Inflammatory macrophage (primary cell): ENCODE measurements at regions not wholly inside any gene's neighbourhood (a gene's known extent, or its start where the extent isn't known, plus 50 kb on each side); places are given as distances from the start of the nearest gene placed in this dataset.
"Not testable (repeated sequence)": the region's sequence is repeated elsewhere in the genome, so short reads cannot be mapped to it uniquely, and the experiment has no call there.

ENCODE experiments used
- DNase-seq, 2 donors: peaks; one replicate each; pipeline ENCODE4 v3.0.0-alpha.2; 2020 to 2022

- no peak for DNase-seq
These were observed 771.1 kb downstream of the GATA3 start for GRCh38 chr10:8825611-8826010.

GRCh38 chr10:8829592-8829991 lies 775.1 kb downstream of the GATA3 start:
- DNase-seq = no peak

- DNase-seq = no peak
These were observed 775.6 kb downstream of the GATA3 start for GRCh38 chr10:8830048-8830447.

GRCh38 chr10:8830876-8831275 lies 776.4 kb downstream of the GATA3 start:
- no peak for DNase-seq

- DNase-seq = no peak
These were observed 781.1 kb downstream of the GATA3 start for GRCh38 chr10:8835453-8836167.

GRCh38 chr10:8840356-8840755 lies 785.9 kb downstream of the GATA3 start:
- no peak for DNase-seq

GRCh38 chr10:8844141-8844540 lies 789.7 kb downstream of the GATA3 start:
- no peak for DNase-seq

- DNase-seq = no peak
These were observed 798.1 kb downstream of the GATA3 start for GRCh38 chr10:8852546-8852945.

GRCh38 chr10:8853048-8853447 lies 798.6 kb downstream of the GATA3 start:
- no peak for DNase-seq

- DNase-seq = not testable (repeated sequence)
These were observed 814.4 kb downstream of the GATA3 start for GRCh38 chr10:8868924-8869323.

GRCh38 chr10:8873310-8873709 lies 818.8 kb downstream of the GATA3 start:
- DNase-seq = no peak

- DNase-seq = no peak
These were observed 819.8 kb downstream of the GATA3 start for GRCh38 chr10:8874268-8874667.

- no peak for DNase-seq
These were observed 820.5 kb downstream of the GATA3 start for GRCh38 chr10:8874972-8875371.

GRCh38 chr10:8876171-8876570 lies 821.7 kb downstream of the GATA3 start:
- no peak for DNase-seq

- no peak for DNase-seq
These were observed 835.0 kb downstream of the GATA3 start for GRCh38 chr10:8889538-8889937.

GRCh38 chr10:8893102-8893501 lies 838.6 kb downstream of the GATA3 start:
- DNase-seq = no peak

GRCh38 chr10:8894148-8894547 lies 839.7 kb downstream of the GATA3 start:
- no peak for DNase-seq

- DNase-seq = no peak
These were observed 843.3 kb downstream of the GATA3 start for GRCh38 chr10:8897769-8898168.

- no peak for DNase-seq
These were observed 844.4 kb downstream of the GATA3 start for GRCh38 chr10:8898745-8899330.

GRCh38 chr10:8902926-8903325 lies 848.4 kb downstream of the GATA3 start:
- DNase-seq = no peak

GRCh38 chr10:8908013-8908412 lies 853.5 kb downstream of the GATA3 start:
- no peak for DNase-seq

- no peak for DNase-seq
These were observed 855.8 kb downstream of the GATA3 start for GRCh38 chr10:8910314-8910713.

- no peak for DNase-seq
These were observed 856.5 kb downstream of the GATA3 start for GRCh38 chr10:8911032-8911431.

GRCh38 chr10:8912108-8912507 lies 857.6 kb downstream of the GATA3 start:
- no peak for DNase-seq

GRCh38 chr10:8913720-8914119 lies 859.2 kb downstream of the GATA3 start:
- DNase-seq = no peak
